Effector CD4-positive, alpha-beta T cell (primary cell): ENCODE measurements at regions not wholly inside any gene's neighbourhood (a gene's known extent, or its start where the extent isn't known, plus 50 kb on each side); places are given as distances from the start of the nearest gene placed in this dataset.
"Not testable (repeated sequence)": the region's sequence is repeated elsewhere in the genome, so short reads cannot be mapped to it uniquely, and the experiment has no call there.

Source experiments
- DNase-seq: peaks from one replicate; pipeline ENCODE4 v3.0.0-alpha.2; 2020

GRCh38 chr11:79506734-79507344, 66.0 kb upstream of the TENM4 start:
- no peak for DNase-seq

GRCh38 chr11:79506124-79506523, 65.3 kb upstream of the TENM4 start:
- no peak for DNase-seq

- no peak for DNase-seq
Measured at GRCh38 chr11:79503028-79503427, 62.2 kb upstream of the TENM4 start.

GRCh38 chr11:79501707-79502106, 60.9 kb upstream of the TENM4 start:
- no peak for DNase-seq

- DNase-seq = not testable (repeated sequence)
Measured at GRCh38 chr11:79499929-79500328, 59.1 kb upstream of the TENM4 start.

GRCh38 chr11:79498667-79499066, 57.8 kb upstream of the TENM4 start:
- no peak for DNase-seq

GRCh38 chr11:79493555-79494171, 52.8 kb upstream of the TENM4 start:
- peak; percentile 2 for DNase-seq

GRCh38 chr11:79492008-79492407, 51.2 kb upstream of the TENM4 start:
- DNase-seq = no peak
